ENCODE measurements at regions not wholly inside any gene's neighbourhood (a gene's known extent, or its start where the extent isn't known, plus 50 kb on each side); places are given as distances from the start of the nearest gene placed in this dataset.

DNA sequence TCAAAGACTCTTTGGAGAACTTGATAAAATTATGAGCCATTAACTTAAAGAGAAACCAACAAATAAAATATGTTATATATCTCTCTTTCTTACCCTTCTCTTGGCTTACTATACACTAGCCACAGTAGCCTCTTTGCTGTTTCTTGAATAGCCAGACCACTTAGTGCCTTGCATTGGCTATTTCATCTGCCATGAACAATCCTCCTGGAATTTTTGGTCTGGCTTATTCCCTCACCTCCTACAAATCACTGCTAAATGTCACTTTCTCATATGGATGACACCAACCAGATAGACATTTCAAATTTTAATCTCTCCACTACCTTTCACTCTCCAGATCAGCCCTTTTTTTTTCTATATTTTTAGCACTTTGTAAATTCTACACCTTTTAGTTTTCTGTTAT is 1581.7 kb downstream of the EFNA5 start:
- no peak overlapping the region for H3K4me3 ChIP-seq (ENCODE audit: low read depth, low read length)
- no peak for DNase-seq (ENCODE audit: low read depth)
- no peak for TF ChIP-seq CTCF (IDR thresholded peaks at IDR 0.05; ENCODE audit: low read depth, low read length, missing control alignments)
- in situ Hi-C loops (cut with HindIII; ENCODE audit: low sequenced_read_pairs) = no loop called here

- DNase-seq (ENCODE audit: low read depth) = no peak
- no peak overlapping the region for H3K4me3 ChIP-seq (ENCODE audit: low read depth, low read length)
- in situ Hi-C loops (cut with HindIII; ENCODE audit: low sequenced_read_pairs) = no loop called here
- TF ChIP-seq CTCF (IDR thresholded peaks at IDR 0.05; ENCODE audit: low read depth, low read length, missing control alignments) = no peak
Observed at GRCh38 chr5:106088462-106088861, 1582.3 kb downstream of the EFNA5 start.

DNA sequence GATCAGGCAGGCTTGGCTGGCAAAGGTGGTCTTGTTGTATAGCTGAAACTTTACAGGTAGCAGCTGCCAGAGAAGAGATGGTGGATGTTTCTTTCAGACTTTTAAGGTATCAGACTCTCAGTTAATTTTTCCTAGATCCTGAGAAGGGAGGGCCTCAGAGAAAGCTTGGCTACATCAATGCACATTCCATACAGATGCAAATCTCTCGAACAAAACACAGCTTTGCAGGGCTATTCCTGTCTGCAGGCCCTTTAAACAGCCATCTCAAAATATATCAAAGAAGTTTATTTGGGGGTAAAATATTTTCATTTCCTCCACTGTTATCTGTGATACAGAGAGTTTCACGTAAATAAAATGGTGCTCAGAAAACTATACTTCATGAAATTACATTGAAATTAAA is 1584.4 kb downstream of the EFNA5 start:
- in situ Hi-C loops (cut with HindIII; ENCODE audit: low sequenced_read_pairs) = no loop called here
- TF ChIP-seq CTCF (IDR thresholded peaks at IDR 0.05; ENCODE audit: low read depth, low read length, missing control alignments) = no peak
- DNase-seq (ENCODE audit: low read depth) = no peak
- H3K4me3 ChIP-seq (ENCODE audit: low read depth, low read length) = no peak overlapping the region

- TF ChIP-seq CTCF (IDR thresholded peaks at IDR 0.05; ENCODE audit: low read depth, low read length, missing control alignments) = no peak
- no peak overlapping the region for H3K4me3 ChIP-seq (ENCODE audit: low read depth, low read length)
- no peak for DNase-seq (ENCODE audit: low read depth)
- in situ Hi-C loops (cut with HindIII; ENCODE audit: low sequenced_read_pairs) = no loop called here
Observed at GRCh38 chr5:106085556-106085955, 1585.2 kb downstream of the EFNA5 start.

- H3K4me3 ChIP-seq (ENCODE audit: low read depth, low read length) = no peak overlapping the region
- DNase-seq (ENCODE audit: low read depth) = no peak
- TF ChIP-seq CTCF (IDR thresholded peaks at IDR 0.05; ENCODE audit: low read depth, low read length, missing control alignments) = no peak
- in situ Hi-C loops (cut with HindIII; ENCODE audit: low sequenced_read_pairs) = no loop called here
Observed at GRCh38 chr5:106085136-106085535, 1585.6 kb downstream of the EFNA5 start.

DNA sequence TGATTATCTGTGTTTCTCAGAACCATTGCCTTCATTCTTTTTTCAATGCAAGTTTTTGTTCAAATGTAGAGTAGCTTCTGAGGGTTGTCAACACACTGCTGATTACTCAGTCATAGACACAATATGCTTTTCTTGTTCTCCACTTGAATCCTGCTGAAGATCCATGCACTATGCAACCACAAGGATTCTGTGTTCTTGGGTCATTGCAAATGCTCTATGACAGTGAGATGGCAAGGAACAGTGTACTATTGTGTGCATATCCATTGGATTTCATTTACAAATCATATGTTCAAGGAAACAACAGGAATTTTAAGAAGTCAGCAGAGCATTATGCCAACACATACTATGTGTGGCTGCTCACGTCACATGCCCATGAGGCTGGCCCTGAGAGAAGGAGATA is 1590.2 kb downstream of the EFNA5 start:
- no peak for DNase-seq (ENCODE audit: low read depth)
- TF ChIP-seq CTCF (IDR thresholded peaks at IDR 0.05; ENCODE audit: low read depth, low read length, missing control alignments) = no peak
- no peak overlapping the region for H3K4me3 ChIP-seq (ENCODE audit: low read depth, low read length)
- in situ Hi-C loops (cut with HindIII; ENCODE audit: low sequenced_read_pairs) = no loop called here

DNA sequence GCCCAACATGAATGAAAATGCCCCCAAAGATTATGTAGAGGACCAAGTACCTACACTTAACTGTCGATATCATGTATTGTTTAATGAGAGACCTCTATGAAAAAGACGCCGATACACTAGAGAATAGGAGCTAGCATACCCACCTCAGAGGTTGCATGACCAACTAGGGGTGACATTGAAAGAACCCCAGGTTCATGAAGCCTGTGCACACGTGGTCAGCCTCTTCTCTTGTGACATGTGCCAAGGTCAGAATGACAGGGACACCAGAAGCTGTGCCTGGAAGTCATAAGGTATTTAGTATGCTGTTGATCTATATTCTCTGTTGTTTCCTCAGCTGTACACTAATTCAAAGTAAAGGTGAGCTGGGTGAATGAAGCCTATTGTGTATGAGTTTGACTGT is 1594.1 kb downstream of the EFNA5 start:
- in situ Hi-C loops (cut with HindIII; ENCODE audit: low sequenced_read_pairs) = no loop called here
- TF ChIP-seq CTCF (IDR thresholded peaks at IDR 0.05; ENCODE audit: low read depth, low read length, missing control alignments) = no peak
- H3K4me3 ChIP-seq (ENCODE audit: low read depth, low read length) = no peak overlapping the region
- DNase-seq (ENCODE audit: low read depth) = no peak
